ENCODE measurements at regions not wholly inside any gene's neighbourhood (a gene's known extent, or its start where the extent isn't known, plus 50 kb on each side); places are given as distances from the start of the nearest gene placed in this dataset.
"Not testable (repeated sequence)": the region's sequence is repeated elsewhere in the genome, so short reads cannot be mapped to it uniquely, and the experiment has no call there.

- no peak for DNase-seq (ENCODE audit: low read depth)
- TF ChIP-seq, protein P1, sequence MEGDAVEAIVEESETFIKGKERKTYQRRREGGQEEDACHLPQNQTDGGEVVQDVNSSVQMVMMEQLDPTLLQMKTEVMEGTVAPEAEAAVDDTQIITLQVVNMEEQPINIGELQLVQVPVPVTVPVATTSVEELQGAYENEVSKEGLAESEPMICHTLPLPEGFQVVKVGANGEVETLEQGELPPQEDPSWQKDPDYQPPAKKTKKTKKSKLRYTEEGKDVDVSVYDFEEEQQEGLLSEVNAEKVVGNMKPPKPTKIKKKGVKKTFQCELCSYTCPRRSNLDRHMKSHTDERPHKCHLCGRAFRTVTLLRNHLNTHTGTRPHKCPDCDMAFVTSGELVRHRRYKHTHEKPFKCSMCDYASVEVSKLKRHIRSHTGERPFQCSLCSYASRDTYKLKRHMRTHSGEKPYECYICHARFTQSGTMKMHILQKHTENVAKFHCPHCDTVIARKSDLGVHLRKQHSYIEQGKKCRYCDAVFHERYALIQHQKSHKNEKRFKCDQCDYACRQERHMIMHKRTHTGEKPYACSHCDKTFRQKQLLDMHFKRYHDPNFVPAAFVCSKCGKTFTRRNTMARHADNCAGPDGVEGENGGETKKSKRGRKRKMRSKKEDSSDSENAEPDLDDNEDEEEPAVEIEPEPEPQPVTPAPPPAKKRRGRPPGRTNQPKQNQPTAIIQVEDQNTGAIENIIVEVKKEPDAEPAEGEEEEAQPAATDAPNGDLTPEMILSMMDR (conservative IDR thresholded peaks at IDR 0.05; ENCODE audit: control insufficient read depth, insufficient read depth, low read depth, low read length) = no peak
- no peak overlapping the region for H3K4me3 ChIP-seq (ENCODE audit: control insufficient read depth, low read depth, low read length)
Measured at GRCh38 chr16:64272028-64272427, 849.8 kb downstream of the CDH11 start.

- H3K4me3 ChIP-seq (ENCODE audit: control insufficient read depth, low read depth, low read length) = no peak overlapping the region
- peak; percentile 2 for DNase-seq (ENCODE audit: low read depth)
- TF ChIP-seq, protein P1 (conservative IDR thresholded peaks at IDR 0.05; ENCODE audit: control insufficient read depth, insufficient read depth, low read depth, low read length) = no peak
Measured at GRCh38 chr16:64269756-64270155, 852.1 kb downstream of the CDH11 start.

DNA sequence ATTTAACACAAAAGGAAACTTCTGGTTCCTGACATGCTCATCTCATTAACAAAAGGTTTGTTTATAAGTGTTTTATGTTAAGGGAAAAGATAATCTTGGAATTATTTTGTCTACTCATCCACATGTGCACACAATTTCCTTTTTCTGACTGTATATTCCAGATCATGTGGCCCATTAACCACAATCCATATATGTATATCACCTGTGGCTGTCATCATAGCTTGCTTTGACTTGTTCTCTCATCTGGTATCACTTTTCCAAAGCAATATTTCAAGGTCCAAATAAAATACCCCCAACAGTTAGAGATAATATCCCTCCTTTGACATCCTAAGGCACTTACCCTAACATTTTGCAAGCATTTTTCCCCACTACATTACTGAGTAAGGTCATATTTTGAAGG is 856.1 kb downstream of the CDH11 start:
- no peak overlapping the region for H3K4me3 ChIP-seq (ENCODE audit: control insufficient read depth, low read depth, low read length)
- DNase-seq (ENCODE audit: low read depth) = no peak
- TF ChIP-seq, protein P1 (conservative IDR thresholded peaks at IDR 0.05; ENCODE audit: control insufficient read depth, insufficient read depth, low read depth, low read length) = no peak

- not testable (repeated sequence) for DNase-seq (ENCODE audit: low read depth)
Measured at GRCh38 chr16:64260631-64261401, 861.0 kb downstream of the CDH11 start.

DNA sequence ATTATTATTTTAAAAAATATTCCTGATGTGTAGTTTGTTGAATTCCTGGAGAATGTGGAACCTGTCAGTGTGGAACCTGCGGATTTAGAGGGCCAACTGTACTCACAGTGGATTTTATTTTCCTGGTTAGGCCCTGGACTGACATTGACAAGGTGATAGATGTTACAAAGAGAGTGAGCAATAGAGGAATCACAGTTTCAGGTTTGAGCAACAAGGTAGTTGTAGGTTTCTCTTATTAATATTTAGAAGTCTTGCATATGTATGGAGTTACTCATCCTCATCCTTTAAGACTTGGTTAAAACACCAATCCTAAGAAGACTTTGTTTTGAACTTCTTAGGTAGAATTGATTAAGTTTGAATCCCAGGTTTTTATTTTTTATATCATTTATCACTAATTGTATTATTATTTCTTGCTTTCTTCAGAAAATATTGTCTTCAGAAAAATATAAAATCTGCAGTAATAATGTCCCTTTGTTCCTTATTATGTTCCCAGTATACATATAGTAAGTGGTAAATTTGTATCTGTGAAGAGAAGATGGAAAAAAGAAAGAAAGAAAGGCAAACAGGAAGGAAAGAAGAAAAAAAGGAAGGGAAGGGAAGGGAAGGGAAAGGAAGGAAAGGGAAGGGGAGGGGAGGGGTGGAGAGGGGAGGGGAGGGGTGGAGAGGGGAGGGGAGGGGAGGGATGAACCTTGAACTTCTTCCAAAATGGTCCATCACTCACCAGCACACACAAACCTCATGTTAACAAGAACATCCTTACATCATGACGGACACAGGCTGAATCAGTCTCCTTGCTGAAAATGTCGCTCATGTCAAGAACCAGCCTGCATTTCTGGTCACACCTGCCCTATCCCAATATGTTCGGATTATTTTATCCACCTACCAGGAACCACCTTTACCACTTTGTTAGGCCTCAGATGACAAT is 867.2 kb downstream of the CDH11 start:
- H3K4me3 ChIP-seq (ENCODE audit: control insufficient read depth, low read depth, low read length) = no peak overlapping the region
- DNase-seq (ENCODE audit: low read depth) = no peak
- TF ChIP-seq, protein P1 (conservative IDR thresholded peaks at IDR 0.05; ENCODE audit: control insufficient read depth, insufficient read depth, low read depth, low read length) = no peak

More at GRCh38 chr16:64260631-64261401, 861.0 kb downstream of the CDH11 start:
- not testable (repeated sequence) for H3K4me3 ChIP-seq (ENCODE audit: control insufficient read depth, low read depth, low read length)

GRCh38 chr16:64253525-64253924 is 868.3 kb downstream of the CDH11 start:
- DNase-seq (ENCODE audit: low read depth) = no peak
- no peak overlapping the region for H3K4me3 ChIP-seq (ENCODE audit: control insufficient read depth, low read depth, low read length)
- TF ChIP-seq, protein P1 (conservative IDR thresholded peaks at IDR 0.05; ENCODE audit: control insufficient read depth, insufficient read depth, low read depth, low read length) = no peak

- TF ChIP-seq, protein P1 (conservative IDR thresholded peaks at IDR 0.05; ENCODE audit: control insufficient read depth, insufficient read depth, low read depth, low read length) = no peak
- no peak overlapping the region for H3K4me3 ChIP-seq (ENCODE audit: control insufficient read depth, low read depth, low read length)
- DNase-seq (ENCODE audit: low read depth) = peak; percentile 11
Measured at GRCh38 chr16:64253096-64253495, 868.8 kb downstream of the CDH11 start.
